Activated naive CD8-positive, alpha-beta T cell treated with anti-CD3 and anti-CD28 coated beads, Interleukin-2, amount 50 U/mL, for 24 hours (primary cell): ENCODE measurements at regions not wholly inside any gene's neighbourhood (a gene's known extent, or its start where the extent isn't known, plus 50 kb on each side); places are given as distances from the start of the nearest gene placed in this dataset.
"Not testable (repeated sequence)": the region's sequence is repeated elsewhere in the genome, so short reads cannot be mapped to it uniquely, and the experiment has no call there.

ENCODE experiments used
- ATAC-seq: fragments of 150-1000 bp; cut with Tn5 transposase; one replicate; pipeline ENCODE4 v1.10.0; 2021
- DNase-seq: peaks from one replicate; pipeline ENCODE4 v3.0.0; 2021
- H3K27ac Mint-ChIP-seq: one replicate; pipeline ENCODE4 v1.8.0; 2021; ENCODE audit warnings: mild to moderate bottlenecking, mixed read lengths
- H3K27me3 Mint-ChIP-seq: one replicate; pipeline ENCODE4 v1.8.0; 2021; ENCODE audit warnings: mixed read lengths
- H3K36me3 Mint-ChIP-seq: one replicate; pipeline ENCODE4 v1.8.0; 2021; ENCODE audit warnings: low read depth, mixed read lengths
- H3K4me1 Mint-ChIP-seq: one replicate; pipeline ENCODE4 v1.8.0; 2021; ENCODE audit warnings: mixed read lengths
- H3K4me3 Mint-ChIP-seq: one replicate; pipeline ENCODE4 v1.8.0; 2021; ENCODE audit warnings: mild to moderate bottlenecking, moderate library complexity, mixed read lengths
- H3K9me3 Mint-ChIP-seq: one replicate; pipeline ENCODE4 v1.8.0; 2021; ENCODE audit warnings: mixed read lengths

DNA sequence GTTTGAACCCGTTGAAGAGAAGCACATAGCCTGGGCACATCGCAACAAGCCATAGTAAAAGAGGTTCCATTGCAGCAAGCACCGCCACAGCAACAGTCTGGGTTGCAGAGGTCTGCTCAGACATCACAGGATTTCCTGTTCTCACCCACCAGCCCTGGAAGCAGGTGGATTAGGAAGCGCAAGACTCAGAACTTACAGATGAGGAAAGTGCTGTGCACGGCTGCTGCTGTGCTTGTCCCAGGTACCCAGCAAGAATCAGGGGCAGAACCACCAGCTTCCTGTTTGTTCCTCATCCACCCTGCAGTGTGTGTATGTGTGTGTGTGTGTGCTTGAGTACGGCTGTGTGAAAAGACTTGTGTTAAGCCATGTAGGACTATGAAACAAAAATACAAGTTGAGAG, 124.7 kb upstream of the IRX2 start:
- DNase-seq (no peak), ATAC-seq (no peak)
- Mint-ChIP-seq H3K4me1 (no peaks in the 10 kb centered on the region), H3K9me3 (peaks cover 28% of the 10 kb centered on the region), H3K4me3 (no peak overlapping the region), H3K36me3 (no peaks in the 10 kb centered on the region), H3K27me3 (no peaks in the 10 kb centered on the region), H3K27ac (no peak overlapping the region)

- no peak for DNase-seq
- Mint-ChIP-seq H3K27ac (no peak overlapping the region), H3K4me3 (no peak overlapping the region), H3K36me3 (no peaks in the 10 kb centered on the region), H3K9me3 (peaks cover 15% of the 10 kb centered on the region), H3K4me1 (no peaks in the 10 kb centered on the region), H3K27me3 (no peaks in the 10 kb centered on the region)
- ATAC-seq: no peak
Measured at GRCh38 chr5:2874099-2874498, 122.6 kb upstream of the IRX2 start.

GRCh38 chr5:2872676-2873075, 121.2 kb upstream of the IRX2 start:
- no peaks in the 10 kb centered on the region for H3K4me1 Mint-ChIP-seq
- H3K27ac Mint-ChIP-seq: no peak overlapping the region
- H3K9me3 Mint-ChIP-seq: peaks cover 3% of the 10 kb centered on the region
- no peaks in the 10 kb centered on the region for H3K27me3 Mint-ChIP-seq
- no peak for ATAC-seq
- DNase-seq: no peak
- no peak overlapping the region for H3K4me3 Mint-ChIP-seq
- no peaks in the 10 kb centered on the region for H3K36me3 Mint-ChIP-seq

DNA sequence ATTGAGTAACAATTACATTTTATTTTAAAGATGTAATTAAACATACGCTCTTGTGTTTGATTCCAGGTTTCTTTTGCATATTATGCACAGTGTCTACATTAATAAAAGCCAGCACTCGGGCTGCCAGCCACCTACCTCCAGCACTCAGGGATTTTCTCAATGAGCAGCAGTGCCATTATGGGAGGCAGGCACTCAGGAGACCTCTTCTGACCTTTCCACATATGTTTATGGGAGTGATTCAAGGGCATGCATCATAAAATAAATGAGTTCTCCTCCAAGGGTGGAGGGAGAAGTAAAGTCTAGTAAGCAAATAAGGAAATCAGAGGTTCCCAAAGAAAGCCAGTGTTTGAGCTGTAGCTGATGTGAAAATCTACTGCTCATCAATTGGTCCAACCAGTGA, 119.8 kb upstream of the IRX2 start:
- H3K9me3 Mint-ChIP-seq: peaks cover 3% of the 10 kb centered on the region
- ATAC-seq: no peak
- H3K27me3 Mint-ChIP-seq: no peaks in the 10 kb centered on the region
- H3K27ac Mint-ChIP-seq: no peak overlapping the region
- no peak overlapping the region for H3K4me3 Mint-ChIP-seq
- H3K36me3 Mint-ChIP-seq: no peaks in the 10 kb centered on the region
- no peaks in the 10 kb centered on the region for H3K4me1 Mint-ChIP-seq
- no peak for DNase-seq

- no peak for DNase-seq
- Mint-ChIP-seq H3K27ac (no peak overlapping the region), H3K36me3 (no peaks in the 10 kb centered on the region), H3K9me3 (peaks cover 3% of the 10 kb centered on the region), H3K27me3 (no peaks in the 10 kb centered on the region), H3K4me1 (no peaks in the 10 kb centered on the region), H3K4me3 (no peak overlapping the region)
- no peak for ATAC-seq
Measured at GRCh38 chr5:2869471-2869870, 118.0 kb upstream of the IRX2 start.

- H3K4me3 Mint-ChIP-seq: no peak overlapping the region
- ATAC-seq (no peak), DNase-seq (no peak)
- H3K4me1 Mint-ChIP-seq: no peaks in the 10 kb centered on the region
- H3K9me3 Mint-ChIP-seq: peaks cover 3% of the 10 kb centered on the region
- no peaks in the 10 kb centered on the region for H3K36me3 Mint-ChIP-seq
- H3K27ac Mint-ChIP-seq: no peak overlapping the region
- H3K27me3 Mint-ChIP-seq: no peaks in the 10 kb centered on the region
Measured at GRCh38 chr5:2867373-2867933, 116.0 kb upstream of the IRX2 start.

DNA sequence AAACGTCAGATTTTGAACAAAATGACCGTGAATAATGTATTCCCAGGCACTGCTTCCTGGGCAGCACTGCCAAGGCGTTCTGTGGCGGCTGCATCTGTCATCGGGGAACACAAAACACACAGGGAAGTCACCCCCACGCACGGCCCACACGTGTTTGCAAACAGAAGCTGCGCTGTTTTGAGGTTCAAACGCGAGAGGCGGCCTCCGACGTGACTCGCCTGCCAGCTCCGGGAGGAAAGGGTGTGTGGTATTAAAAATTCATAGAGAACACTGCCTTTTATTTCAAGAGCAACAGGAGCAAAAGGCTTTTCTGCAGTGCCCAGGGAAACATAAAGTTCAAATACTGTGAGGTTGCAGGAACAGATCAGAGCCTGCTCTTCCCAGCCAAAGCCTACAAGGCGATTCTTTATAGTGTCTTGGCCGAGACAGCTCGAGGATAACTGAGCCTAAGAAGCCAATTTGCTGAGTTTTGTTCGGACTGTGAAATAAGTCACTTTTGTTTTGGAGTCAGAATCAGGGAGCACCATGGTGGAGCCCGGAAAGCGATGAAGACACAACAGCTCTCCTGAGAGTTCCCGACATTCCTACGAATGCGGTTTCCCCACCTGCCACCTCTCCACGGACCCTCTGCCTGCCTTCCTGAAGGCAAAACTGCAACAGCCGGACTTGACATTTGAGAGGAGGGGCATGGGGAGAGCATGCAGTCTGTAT, 115.3 kb upstream of the IRX2 start:
- ATAC-seq (no peak), DNase-seq (no peak)
- Mint-ChIP-seq H3K27me3 (no peaks in the 10 kb centered on the region), H3K27ac (no peak overlapping the region), H3K4me1 (no peaks in the 10 kb centered on the region), H3K9me3 (peaks cover 7% of the 10 kb centered on the region), H3K4me3 (no peak overlapping the region), H3K36me3 (no peaks in the 10 kb centered on the region)

DNA sequence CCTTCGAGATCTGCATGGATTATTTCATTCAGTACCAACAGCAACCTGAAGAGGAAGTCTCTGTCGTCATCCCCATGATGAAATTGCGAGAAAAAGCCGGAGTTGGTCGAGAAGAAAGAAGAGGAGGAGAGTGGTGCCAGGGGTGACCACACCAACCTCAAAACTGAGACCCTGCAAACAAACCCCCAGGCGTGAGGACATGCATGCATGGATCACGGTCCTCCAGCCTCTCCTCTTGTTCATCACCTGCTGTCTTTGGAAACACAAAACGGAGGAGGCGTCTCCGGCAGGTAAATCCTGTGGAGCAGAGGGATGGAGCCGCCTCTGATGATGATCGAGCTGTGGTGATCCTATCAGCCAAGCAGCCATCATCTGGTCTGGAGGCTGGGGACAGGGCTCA, 114.4 kb upstream of the IRX2 start:
- DNase-seq (no peak), ATAC-seq (no peak)
- Mint-ChIP-seq H3K4me3 (no peak overlapping the region), H3K4me1 (no peaks in the 10 kb centered on the region), H3K9me3 (peaks cover 4% of the 10 kb centered on the region), H3K27ac (no peak overlapping the region), H3K27me3 (no peaks in the 10 kb centered on the region), H3K36me3 (no peaks in the 10 kb centered on the region)

GRCh38 chr5:2864515-2865105, 113.1 kb upstream of the IRX2 start:
- DNase-seq: no peak
- no peaks in the 10 kb centered on the region for H3K36me3 Mint-ChIP-seq
- peaks cover 4% of the 10 kb centered on the region for H3K9me3 Mint-ChIP-seq
- H3K27me3 Mint-ChIP-seq: no peaks in the 10 kb centered on the region
- no peak overlapping the region for H3K27ac Mint-ChIP-seq
- H3K4me1 Mint-ChIP-seq: no peaks in the 10 kb centered on the region
- ATAC-seq: no peak
- no peak overlapping the region for H3K4me3 Mint-ChIP-seq

DNA sequence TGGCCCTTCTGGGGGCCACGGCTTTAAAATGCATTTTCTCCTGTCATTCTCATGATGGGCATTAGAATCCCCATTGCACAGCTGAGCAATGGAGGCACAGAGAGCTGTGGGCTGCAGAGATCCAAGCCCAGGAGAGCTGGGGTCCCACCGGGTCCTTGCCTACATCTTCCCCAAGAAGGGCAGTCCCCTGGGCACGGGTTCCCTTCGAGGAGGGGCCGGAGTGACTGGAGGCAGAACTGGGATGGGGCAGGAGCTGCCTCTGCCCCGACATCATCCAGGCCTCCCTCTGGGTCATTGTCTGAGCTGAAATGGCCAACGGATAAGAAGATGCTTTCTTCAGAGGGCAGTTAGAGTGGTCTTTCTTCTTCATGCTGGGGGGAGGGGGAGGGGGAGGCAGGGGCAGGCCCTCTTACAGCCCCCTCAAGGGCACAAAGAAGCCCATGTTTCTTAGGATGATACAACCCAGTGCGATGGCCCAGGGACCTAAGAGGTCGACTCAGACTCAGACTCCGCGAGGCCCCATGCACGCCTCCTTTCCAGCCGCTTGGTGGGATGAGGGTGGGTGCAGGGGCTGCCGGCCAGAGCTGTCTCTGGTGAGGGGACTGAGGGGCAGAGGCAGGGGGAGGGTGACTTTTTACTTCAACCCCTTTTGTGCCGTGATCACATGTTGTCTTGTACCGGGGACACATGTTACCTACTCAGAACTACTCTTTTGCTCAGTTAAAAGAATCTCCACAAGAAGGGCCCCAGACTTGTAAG, 112.4 kb upstream of the IRX2 start:
- ATAC-seq (no peak), DNase-seq (no peak)
- Mint-ChIP-seq H3K27ac (no peak overlapping the region), H3K27me3 (no peaks in the 10 kb centered on the region), H3K4me3 (no peak overlapping the region), H3K4me1 (no peaks in the 10 kb centered on the region), H3K36me3 (no peaks in the 10 kb centered on the region), H3K9me3 (peaks cover 4% of the 10 kb centered on the region)

DNA sequence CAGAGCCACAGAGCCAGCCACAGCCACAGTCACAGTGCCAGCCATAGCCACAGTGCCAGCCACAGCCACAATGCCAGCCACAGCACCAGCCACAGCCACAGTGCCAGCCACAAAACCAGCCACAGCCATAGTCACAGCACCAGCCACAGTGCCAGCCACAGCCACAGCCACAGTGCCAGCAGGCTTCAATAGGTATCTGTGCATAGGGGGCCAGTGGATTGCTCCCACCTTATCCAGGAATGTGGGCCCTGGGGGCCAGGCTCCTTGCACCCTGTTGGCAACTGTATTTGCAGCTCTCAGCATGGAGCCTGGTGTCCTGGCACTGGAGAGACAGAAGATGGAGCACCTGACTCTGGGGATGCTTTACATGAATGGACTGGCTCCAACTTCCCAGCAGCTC, 111.7 kb upstream of the IRX2 start:
- Mint-ChIP-seq H3K4me3 (no peak overlapping the region), H3K27ac (no peak overlapping the region), H3K27me3 (no peaks in the 10 kb centered on the region), H3K4me1 (no peaks in the 10 kb centered on the region), H3K36me3 (no peaks in the 10 kb centered on the region), H3K9me3 (peaks cover 4% of the 10 kb centered on the region)
- DNase-seq (no peak), ATAC-seq (no peak)

- DNase-seq, H3K36me3 Mint-ChIP-seq, ATAC-seq, H3K4me1 Mint-ChIP-seq, H3K27ac Mint-ChIP-seq, H3K4me3 Mint-ChIP-seq, H3K27me3 Mint-ChIP-seq, H3K9me3 Mint-ChIP-seq: not testable (repeated sequence)
Measured at GRCh38 chr5:2862176-2862575, 110.7 kb upstream of the IRX2 start.

GRCh38 chr5:2861605-2862004, 110.1 kb upstream of the IRX2 start:
- peaks cover 4% of the 10 kb centered on the region for H3K9me3 Mint-ChIP-seq
- ATAC-seq (no peak), DNase-seq (no peak)
- no peaks in the 10 kb centered on the region for H3K36me3 Mint-ChIP-seq
- no peaks in the 10 kb centered on the region for H3K27me3 Mint-ChIP-seq
- H3K27ac Mint-ChIP-seq: no peak overlapping the region
- no peaks in the 10 kb centered on the region for H3K4me1 Mint-ChIP-seq
- no peak overlapping the region for H3K4me3 Mint-ChIP-seq

DNA sequence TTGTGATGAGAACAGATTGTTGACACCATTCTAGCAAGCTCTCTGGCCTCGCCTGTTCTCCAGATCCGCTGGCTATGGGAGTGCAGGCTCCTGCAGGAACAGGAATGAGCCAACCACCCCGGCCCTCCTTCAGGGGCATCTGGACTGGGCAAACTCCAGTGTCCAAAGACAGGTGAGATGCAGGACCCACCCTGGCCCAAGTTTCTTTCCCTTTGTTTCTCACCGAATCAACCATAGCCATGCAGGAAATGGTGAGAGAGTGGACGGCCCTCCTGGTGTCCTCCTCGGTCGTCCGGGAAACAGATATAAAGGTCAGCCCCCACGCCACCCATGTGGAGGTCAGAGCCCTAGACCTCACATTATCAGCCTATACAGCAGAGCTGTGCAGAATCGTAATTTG, 108.6 kb upstream of the IRX2 start:
- no peak overlapping the region for H3K27ac Mint-ChIP-seq
- DNase-seq (no peak), ATAC-seq (no peak)
- peaks cover 4% of the 10 kb centered on the region for H3K9me3 Mint-ChIP-seq
- no peaks in the 10 kb centered on the region for H3K4me1 Mint-ChIP-seq
- H3K36me3 Mint-ChIP-seq: no peaks in the 10 kb centered on the region
- no peak overlapping the region for H3K4me3 Mint-ChIP-seq
- H3K27me3 Mint-ChIP-seq: no peaks in the 10 kb centered on the region

GRCh38 chr5:2857837-2858236, 106.4 kb upstream of the IRX2 start:
- no peaks in the 10 kb centered on the region for H3K4me1 Mint-ChIP-seq
- peaks cover 7% of the 10 kb centered on the region for H3K9me3 Mint-ChIP-seq
- no peaks in the 10 kb centered on the region for H3K27me3 Mint-ChIP-seq
- no peak for ATAC-seq
- no peak overlapping the region for H3K27ac Mint-ChIP-seq
- H3K36me3 Mint-ChIP-seq: no peaks in the 10 kb centered on the region
- no peak for DNase-seq
- H3K4me3 Mint-ChIP-seq: no peak overlapping the region
